ENCODE measurements at regions not wholly inside any gene's neighbourhood (a gene's known extent, or its start where the extent isn't known, plus 50 kb on each side); places are given as distances from the start of the nearest gene placed in this dataset.
A peak's percentile ranks its signal among the peaks of the same experiment; 100 is the strongest.

GRCh38 chr6:40268166-40268565 is 319.0 kb downstream of the LRFN2 start:
- H3K27me3 ChIP-seq (ENCODE audit: control insufficient read depth, insufficient read depth, low read length, poor library complexity, severe bottlenecking), result peaks cover 4% of the 10 kb centered on the region
- whole genome bisulfite sequencing, 2 experiments (ENCODE audit: insufficient coverage in 1 of 2, insufficient read length in 1 of 2), result 53 to 54% methylated on average over 2 of the region's 2 CpGs
- Mint-ChIP-seq H3K4me1 (peaks cover 48% of the 10 kb centered on the region), H3K36me3 (ENCODE audit: low read depth) (no peaks in the 10 kb centered on the region), H3K27ac (no peak overlapping the region), H3K9me3 (no peaks in the 10 kb centered on the region), H3K4me3 (no peak overlapping the region), H3K27me3 (ENCODE audit: insufficient read depth) (peaks cover 3% of the 10 kb centered on the region)
- no peak overlapping the region for H3K4me3 ChIP-seq (ENCODE audit: low read length)
- H3K9me3 ChIP-seq (ENCODE audit: control insufficient read depth, low read length), result no peaks in the 10 kb centered on the region
- TF ChIP-seq CTCF (conservative IDR thresholded peaks at IDR 0.05), result no peak
- no peak for DNase-seq
- H3K27ac ChIP-seq (ENCODE audit: low read depth, low read length), result no peak overlapping the region
- no peak overlapping the region for H3K9ac ChIP-seq (ENCODE audit: extremely low read depth, low read length, poor library complexity, severe bottlenecking)
- H3K36me3 ChIP-seq (ENCODE audit: control insufficient read depth, insufficient read depth, low read length), result no peaks in the 10 kb centered on the region
- H3K4me1 ChIP-seq (ENCODE audit: control insufficient read depth, insufficient read depth, low read length), result peaks cover 13% of the 10 kb centered on the region

GRCh38 chr6:40265615-40266014 is 321.5 kb downstream of the LRFN2 start:
- no peaks in the 10 kb centered on the region for H3K9me3 Mint-ChIP-seq
- TF ChIP-seq CTCF (conservative IDR thresholded peaks at IDR 0.05), result no peak
- no peak overlapping the region for H3K4me3 Mint-ChIP-seq
- no peaks in the 10 kb centered on the region for H3K36me3 ChIP-seq (ENCODE audit: control insufficient read depth, insufficient read depth, low read length)
- DNase-seq, result peak; percentile 59
- no peak overlapping the region for H3K27ac Mint-ChIP-seq
- H3K36me3 Mint-ChIP-seq (ENCODE audit: low read depth), result no peaks in the 10 kb centered on the region
- H3K9ac ChIP-seq (ENCODE audit: extremely low read depth, low read length, poor library complexity, severe bottlenecking), result no peak overlapping the region
- no peak overlapping the region for H3K27ac ChIP-seq (ENCODE audit: low read depth, low read length)
- no peaks in the 10 kb centered on the region for H3K27me3 ChIP-seq (ENCODE audit: control insufficient read depth, insufficient read depth, low read length, poor library complexity, severe bottlenecking)
- peaks cover 13% of the 10 kb centered on the region for H3K4me1 ChIP-seq (ENCODE audit: control insufficient read depth, insufficient read depth, low read length)
- WGBS, 2 experiments (ENCODE audit: insufficient coverage in 1 of 2, insufficient read length in 1 of 2), result 80 to 91% methylated on average over 1 to 2 of the region's 2 CpGs
- H3K4me1 Mint-ChIP-seq, result peaks cover 33% of the 10 kb centered on the region
- H3K27me3 Mint-ChIP-seq (ENCODE audit: insufficient read depth), result peaks cover 2% of the 10 kb centered on the region
- H3K9me3 ChIP-seq (ENCODE audit: control insufficient read depth, low read length), result peaks cover 3% of the 10 kb centered on the region
- no peak overlapping the region for H3K4me3 ChIP-seq (ENCODE audit: low read length)

GRCh38 chr6:40263970-40264369 is 323.2 kb downstream of the LRFN2 start:
- no peak overlapping the region for H3K27ac ChIP-seq (ENCODE audit: low read depth, low read length)
- no peak overlapping the region for H3K27ac Mint-ChIP-seq
- H3K9me3 Mint-ChIP-seq, result peaks cover 4% of the 10 kb centered on the region
- H3K9me3 ChIP-seq (ENCODE audit: control insufficient read depth, low read length), result peaks cover 11% of the 10 kb centered on the region
- H3K27me3 ChIP-seq (ENCODE audit: control insufficient read depth, insufficient read depth, low read length, poor library complexity, severe bottlenecking), result no peaks in the 10 kb centered on the region
- no peak for DNase-seq
- H3K9ac ChIP-seq (ENCODE audit: extremely low read depth, low read length, poor library complexity, severe bottlenecking), result no peak overlapping the region
- no peaks in the 10 kb centered on the region for H3K36me3 Mint-ChIP-seq (ENCODE audit: low read depth)
- H3K4me3 Mint-ChIP-seq, result no peak overlapping the region
- 44 to 100% methylated on average over 1 to 2 of the region's 2 CpGs for WGBS, 2 experiments (ENCODE audit: insufficient coverage in 1 of 2, insufficient read length in 1 of 2)
- no peak for TF ChIP-seq CTCF (conservative IDR thresholded peaks at IDR 0.05)
- no peaks in the 10 kb centered on the region for H3K36me3 ChIP-seq (ENCODE audit: control insufficient read depth, insufficient read depth, low read length)
- H3K4me1 Mint-ChIP-seq, result peaks cover 25% of the 10 kb centered on the region
- H3K27me3 Mint-ChIP-seq (ENCODE audit: insufficient read depth), result no peaks in the 10 kb centered on the region
- H3K4me1 ChIP-seq (ENCODE audit: control insufficient read depth, insufficient read depth, low read length), result peaks cover 8% of the 10 kb centered on the region
- H3K4me3 ChIP-seq (ENCODE audit: low read length), result no peak overlapping the region

Data from endodermal cell (in vitro differentiated cells).